SK-N-SH (cell line): ENCODE measurements at regions not wholly inside any gene's neighbourhood (a gene's known extent, or its start where the extent isn't known, plus 50 kb on each side); places are given as distances from the start of the nearest gene placed in this dataset.

Source experiments
- CTCF ChIA-PET: fragments of 300-600, 350-600 bp; formaldehyde crosslinking; extraction: SDS; loops from one replicate; lab custom pipeline; 2021; lab: Yijun Ruan, JAX
- POLR2A ChIA-PET: fragments of 350-600 bp; sonication (Branson Sonifier 250); formaldehyde crosslinking; extraction: SDS; loops from one replicate; lab custom pipeline; 2020; ENCODE audit warnings: antibody characterized with exemption, inconsistent platforms; lab: Yijun Ruan, JAX
- DNase-seq: peaks from one replicate; pipeline ENCODE4 v3.0.0; 2012
- H2AFZ ChIP-seq: fragments of 200-600 bp; sonication (generic); 2 replicates; pipeline ENCODE4 v1.8.1; 2016; ENCODE audit warnings: antibody characterized with exemption, mild to moderate bottlenecking, low read depth
- H3F3A ChIP-seq: fragments of 200-600 bp; sonication (generic); replicated peaks from 2 replicates; pipeline ENCODE3; 2016; ENCODE audit warnings: antibody characterized with exemption, mild to moderate bottlenecking; ENCODE audit not compliant: insufficient read depth
- H3K27ac ChIP-seq, 2 experiments: fragments of 200-500 bp in 1 of 2; fragments of 200-600 bp in 1 of 2; sonication (Bioruptor generic) in 1 of 2; sonication (generic), shearing (Covaris generic) in 1 of 2; 2 replicates each; pipeline versions ENCODE4 v1.5.1 to v1.6.1; 2014 to 2016; ENCODE audit warnings: low read depth in 2 of 2, inconsistent platforms in 1 of 2, low read length in 1 of 2, mild to moderate bottlenecking in 1 of 2, mixed read lengths in 1 of 2
- H3K27me3 ChIP-seq: fragments of 200-600 bp; sonication (generic), shearing (Covaris generic); 2 replicates; pipeline ENCODE4 v1.6.1; 2016; ENCODE audit warnings: mixed run types; ENCODE audit not compliant: insufficient read depth
- H3K36me3 ChIP-seq, 2 experiments: fragments of 200-500 bp in 1 of 2; fragments of 200-600 bp in 1 of 2; sonication (Bioruptor generic) in 1 of 2; sonication (generic) in 1 of 2; replicated peaks in 1 of 2; 2 replicates each; pipeline versions ENCODE3 to v1.5.1; 2014 to 2016; ENCODE audit warnings: low read length in 1 of 2, mild to moderate bottlenecking in 1 of 2; ENCODE audit not compliant: insufficient read depth in 2 of 2, control insufficient read depth in 1 of 2
- H3K4me1 ChIP-seq, 2 experiments: fragments of 200-500 bp in 1 of 2; fragments of 200-600 bp in 1 of 2; sonication (Bioruptor generic) in 1 of 2; sonication (generic), shearing (Covaris generic) in 1 of 2; 2 replicates each; pipeline versions ENCODE4 v1.5.1 to v1.6.1; 2014 to 2016; ENCODE audit warnings: low read depth in 1 of 2, low read length in 1 of 2, mixed run types in 1 of 2; ENCODE audit not compliant: insufficient read depth in 2 of 2, control insufficient read depth in 1 of 2
- H3K4me2 ChIP-seq: fragments of 200-600 bp; sonication (generic), shearing (Covaris generic); 2 replicates; pipeline ENCODE4 v1.6.1; 2017; ENCODE audit warnings: mixed run types
- H3K4me3 ChIP-seq, 2 experiments: fragments of 200-500 bp in 1 of 2; fragments of 200-600 bp in 1 of 2; sonication (Bioruptor generic) in 1 of 2; sonication (generic), shearing (Covaris generic) in 1 of 2; 2 replicates each; pipeline versions ENCODE4 v1.5.1 to v1.8.1; 2014 to 2016; ENCODE audit warnings: low read depth in 2 of 2, inconsistent platforms in 1 of 2, low read length in 1 of 2, mild to moderate bottlenecking in 1 of 2, mixed read lengths in 1 of 2, moderate library complexity in 1 of 2
- H3K79me2 ChIP-seq: fragments of 200-600 bp; sonication (generic); 2 replicates; pipeline ENCODE4 v1.8.1; 2017; ENCODE audit warnings: mild to moderate bottlenecking; ENCODE audit not compliant: insufficient read depth
- H3K9ac ChIP-seq: fragments of 200-600 bp; sonication (generic); 2 replicates; pipeline ENCODE4 v1.6.1; 2017; ENCODE audit warnings: mixed run types
- H3K9me2 ChIP-seq: fragments of 200-600 bp; sonication (generic); 2 replicates; pipeline ENCODE4 v1.6.1; 2017; ENCODE audit warnings: mixed run types
- H3K9me3 ChIP-seq: fragments of 200-600 bp; sonication (generic); 2 replicates; pipeline ENCODE4 v1.6.1; 2017; ENCODE audit warnings: mixed run types, mild to moderate bottlenecking, moderate library complexity
- H4K20me1 ChIP-seq: fragments of 200-600 bp; sonication (generic); 2 replicates; pipeline ENCODE4 v1.6.1; 2017; ENCODE audit warnings: mild to moderate bottlenecking, mixed run types; ENCODE audit not compliant: insufficient read depth
- CTCF ChIP-seq: fragments of 200-600 bp; sonication (generic); IDR thresholded peaks from 2 replicates; pipeline ENCODE4 v1.6.1; 2017; ENCODE audit warnings: antibody characterized with exemption, mild to moderate bottlenecking, moderate library complexity
- FOXJ3 ChIP-seq: sonication (generic); formaldehyde crosslinking; IDR thresholded peaks from 2 replicates; pipeline ENCODE4 v1.5.1; 2020; ENCODE audit warnings: mild to moderate bottlenecking, missing genetic modification reagents
- FOXM1 ChIP-seq: IDR thresholded peaks from 2 replicates; pipeline ENCODE4 v1.4.0; 2012; ENCODE audit warnings: low read depth, mild to moderate bottlenecking
- IRF3 ChIP-seq: fragments of 150-350 bp; IDR thresholded peaks from 2 replicates; pipeline ENCODE4 v1.6.1; 2016; ENCODE audit warnings: mild to moderate bottlenecking, low read depth, low read length
- JUND ChIP-seq: IDR thresholded peaks from 2 replicates; pipeline ENCODE4 v1.4.0; 2012
- MEF2A ChIP-seq: IDR thresholded peaks from 2 replicates; pipeline ENCODE4 v1.4.0; 2012; ENCODE audit warnings: low read depth, borderline replicate concordance
- MXI1 ChIP-seq: IDR thresholded peaks from 2 replicates; pipeline ENCODE4 v1.6.1; 2012; ENCODE audit warnings: mild to moderate bottlenecking, low read depth, low read length, improper control_type of control experiment
- NFIC ChIP-seq: IDR thresholded peaks from 2 replicates; pipeline ENCODE4 v1.4.0; 2012; ENCODE audit warnings: borderline replicate concordance
- PBX3 ChIP-seq: IDR thresholded peaks from 2 replicates; pipeline ENCODE4; 2012
- POLR2AphosphoS5 ChIP-seq: IDR thresholded peaks from 2 replicates; pipeline ENCODE4 v1.6.1; 2012; ENCODE audit warnings: low read depth, low read length
- RCOR1 ChIP-seq: fragments of 150-350 bp; IDR thresholded peaks from 2 replicates; pipeline ENCODE4 v1.6.1; 2017; ENCODE audit warnings: antibody characterized with exemption, low read length
- REST ChIP-seq: IDR thresholded peaks from 2 replicates; pipeline ENCODE4 v1.6.1; 2012; ENCODE audit warnings: mild to moderate bottlenecking, low read depth, low read length, moderate library complexity
- RFX5 ChIP-seq: IDR thresholded peaks from 2 replicates; pipeline ENCODE4 v1.6.1; 2012; ENCODE audit warnings: mild to moderate bottlenecking, improper control_type of control experiment, low read length
- SIN3A ChIP-seq: IDR thresholded peaks from 2 replicates; pipeline ENCODE4 v1.6.1; 2012; ENCODE audit warnings: low read depth, mild to moderate bottlenecking, low read length, moderate library complexity, borderline replicate concordance
- TAF1 ChIP-seq: IDR thresholded peaks from 2 replicates; pipeline ENCODE4 v1.6.1; 2012; ENCODE audit warnings: low read depth, mild to moderate bottlenecking, low read length, moderate library complexity, borderline replicate concordance
- USF1 ChIP-seq: IDR thresholded peaks from 2 replicates; pipeline ENCODE4 v1.4.0; 2012; ENCODE audit warnings: low read depth, borderline replicate concordance
- YY1 ChIP-seq: IDR thresholded peaks from 2 replicates; pipeline ENCODE4 v1.4.0; 2012; ENCODE audit warnings: low read depth, mild to moderate bottlenecking
- ZBTB33 ChIP-seq: IDR thresholded peaks from 2 replicates; pipeline ENCODE4 v1.4.0; 2012; ENCODE audit warnings: low read depth, borderline replicate concordance
- WGBS: methylation state at CpG from one replicate; pipeline ENCODE4 v1.1.6; 2017; ENCODE audit warnings: low lambda C conversion rate; 5-methylcytosine and 5-hydroxymethylcytosine counted together

- Histone ChIP-seq H3F3A (no peaks in the 10 kb centered on the region), H3K79me2 (no peaks in the 10 kb centered on the region), H3K9ac (no peak overlapping the region), H3K36me3 (no peaks in the 10 kb centered on the region), H3K4me2 (no peak overlapping the region), H3K27me3 (no peaks in the 10 kb centered on the region; the same call in 1 of the 2 replicates), H3K27ac (no peak overlapping the region), H4K20me1 (no peaks in the 10 kb centered on the region), H3K4me3 (no peak overlapping the region), H2AFZ (no peak overlapping the region), H3K9me2 (no peaks in the 10 kb centered on the region), H3K4me1 (peaks cover 0 to 5% of the 10 kb centered on the region in 2 experiments; a peak in 1 of 4 replicates), H3K9me3 (no peaks in the 10 kb centered on the region)
- 3% methylated on average over 5 of the region's 5 CpGs for WGBS
- no peak for TF ChIP-seq ZBTB33
- TF ChIP-seq SIN3A = no peak
- TF ChIP-seq IRF3 = no peak
- no peak for TF ChIP-seq POLR2AphosphoS5
- TF ChIP-seq CTCF = no peak
- TF ChIP-seq FOXJ3 (CRISPR knock-in tag) = no peak
- no peak for TF ChIP-seq TAF1
- no peak for TF ChIP-seq PBX3
- TF ChIP-seq RCOR1 = no peak
- TF ChIP-seq USF1 = no peak
- TF ChIP-seq FOXM1 = no peak
- TF ChIP-seq RFX5 = no peak
- no peak for TF ChIP-seq REST
- TF ChIP-seq MXI1 = no peak
- TF ChIP-seq JUND = no peak
- no peak for TF ChIP-seq YY1
- TF ChIP-seq NFIC = no peak
- TF ChIP-seq MEF2A = no peak
- DNase-seq = no peak
- POLR2A ChIA-PET = no interaction called here
- CTCF ChIA-PET = interaction anchor here (0.8 to 2.1 kb wide), 5 partner anchors 10 to 62 kb away, joined by 3 to 7 read pairs (median 4); no protein-coding TSS in a partner anchor
Observed at GRCh38 chr20:57027777-57028176, 238.7 kb downstream of the BMP7 start.
